HEK293 (cell line): ENCODE measurements at regions not wholly inside any gene's neighbourhood (a gene's known extent, or its start where the extent isn't known, plus 50 kb on each side); places are given as distances from the start of the nearest gene placed in this dataset.

Source experiments
- MEIS1 ChIP-seq: sonication (generic); formaldehyde crosslinking; IDR thresholded peaks from 2 replicates; pipeline ENCODE4 v1.8.1; 2022; ENCODE audit warnings: missing genetic modification reagents, mild to moderate bottlenecking, borderline replicate concordance
- ZNF10 ChIP-seq: fragments of 450-650 bp; formaldehyde crosslinking; IDR thresholded peaks from 2 replicates; pipeline ENCODE4 v1.5.1; 2017; ENCODE audit warnings: missing biosample characterization, missing genetic modification characterization
- ZNF302 ChIP-seq: fragments of 450-650 bp; formaldehyde crosslinking; IDR thresholded peaks from 2 replicates; pipeline ENCODE4 v1.5.1; 2016; ENCODE audit warnings: missing biosample characterization, missing genetic modification characterization, low read depth
- ZNF473 ChIP-seq: fragments of 450-650 bp; formaldehyde crosslinking; IDR thresholded peaks from 2 replicates; pipeline ENCODE4 v1.5.1; 2017; ENCODE audit warnings: missing biosample characterization, missing genetic modification characterization
- ZNF548 ChIP-seq: fragments of 450-650 bp; formaldehyde crosslinking; IDR thresholded peaks from 2 replicates; pipeline ENCODE4 v1.5.1; 2016; ENCODE audit warnings: missing biosample characterization, missing genetic modification characterization
- ZNF654 ChIP-seq: fragments of 450-650 bp; formaldehyde crosslinking; IDR thresholded peaks from 2 replicates; pipeline ENCODE4 v1.5.1; 2016; ENCODE audit warnings: low read depth, missing biosample characterization, missing genetic modification characterization
- ZNF658 ChIP-seq: fragments of 450-650 bp; formaldehyde crosslinking; IDR thresholded peaks from 2 replicates; pipeline ENCODE4; 2016; ENCODE audit warnings: missing biosample characterization, missing genetic modification characterization
- TF ChIP-seq, protein P1 (sequence below): fragments of 450-650 bp; formaldehyde crosslinking; IDR thresholded peaks from 2 replicates; pipeline ENCODE4 v1.5.1; 2016; ENCODE audit warnings: missing biosample characterization, missing genetic modification characterization
- TF ChIP-seq, protein P2 (sequence below): fragments of 450-650 bp; formaldehyde crosslinking; IDR thresholded peaks from 2 replicates; pipeline ENCODE4 v1.5.1; 2016; ENCODE audit warnings: missing biosample characterization, missing genetic modification characterization
- TF ChIP-seq, protein P3 (sequence below): fragments of 450-650 bp; formaldehyde crosslinking; IDR thresholded peaks from 2 replicates; pipeline ENCODE4 v1.5.1; 2016; ENCODE audit warnings: missing biosample characterization, missing genetic modification characterization
- TF ChIP-seq, protein P4 (sequence below): IDR thresholded peaks from 2 replicates; pipeline ENCODE4 v1.6.1; 2011; ENCODE audit warnings: mild to moderate bottlenecking, low read depth, low read length, borderline replicate concordance
- TF ChIP-seq, protein P5 (sequence below): fragments of 450-650 bp; formaldehyde crosslinking; IDR thresholded peaks from 2 replicates; pipeline ENCODE4 v1.5.1; 2016; ENCODE audit warnings: missing biosample characterization, missing genetic modification characterization, low read depth
- TF ChIP-seq, protein P6 (sequence below): sonication (generic); formaldehyde crosslinking; IDR thresholded peaks from 2 replicates; pipeline ENCODE4 v1.8.1; 2022; ENCODE audit warnings: mild to moderate bottlenecking, moderate library complexity, missing genetic modification reagents

DNA sequence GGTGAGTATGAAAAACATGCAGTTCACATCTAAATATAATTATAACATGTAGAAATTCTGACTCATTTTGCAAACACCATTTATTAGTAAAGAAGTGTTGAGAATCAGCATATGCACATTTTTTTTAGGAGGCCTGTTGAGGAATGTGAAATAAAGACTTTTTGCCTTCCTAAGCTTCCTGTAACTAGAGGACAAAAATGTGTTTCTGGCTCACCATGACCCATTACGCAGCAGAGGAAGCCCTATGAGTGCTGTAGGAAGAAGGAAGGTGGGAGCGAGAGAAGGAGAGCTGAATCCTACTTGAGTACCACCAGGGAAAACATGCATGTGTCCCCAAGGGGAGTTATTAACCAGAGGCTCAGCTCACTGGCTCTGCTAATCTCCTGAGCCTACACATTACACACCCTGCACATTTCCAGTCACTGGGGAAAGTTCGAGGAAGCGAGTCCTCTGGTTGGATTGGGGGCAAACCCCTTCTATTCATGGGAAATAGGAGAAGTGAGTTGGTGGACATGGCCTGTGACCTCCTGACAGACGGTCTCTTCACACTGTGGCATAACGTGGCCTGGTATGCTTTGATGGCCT lies 540.5 kb upstream of the JAG1 start:
- no peak for TF ChIP-seq ZNF548
- TF ChIP-seq, protein P1, sequence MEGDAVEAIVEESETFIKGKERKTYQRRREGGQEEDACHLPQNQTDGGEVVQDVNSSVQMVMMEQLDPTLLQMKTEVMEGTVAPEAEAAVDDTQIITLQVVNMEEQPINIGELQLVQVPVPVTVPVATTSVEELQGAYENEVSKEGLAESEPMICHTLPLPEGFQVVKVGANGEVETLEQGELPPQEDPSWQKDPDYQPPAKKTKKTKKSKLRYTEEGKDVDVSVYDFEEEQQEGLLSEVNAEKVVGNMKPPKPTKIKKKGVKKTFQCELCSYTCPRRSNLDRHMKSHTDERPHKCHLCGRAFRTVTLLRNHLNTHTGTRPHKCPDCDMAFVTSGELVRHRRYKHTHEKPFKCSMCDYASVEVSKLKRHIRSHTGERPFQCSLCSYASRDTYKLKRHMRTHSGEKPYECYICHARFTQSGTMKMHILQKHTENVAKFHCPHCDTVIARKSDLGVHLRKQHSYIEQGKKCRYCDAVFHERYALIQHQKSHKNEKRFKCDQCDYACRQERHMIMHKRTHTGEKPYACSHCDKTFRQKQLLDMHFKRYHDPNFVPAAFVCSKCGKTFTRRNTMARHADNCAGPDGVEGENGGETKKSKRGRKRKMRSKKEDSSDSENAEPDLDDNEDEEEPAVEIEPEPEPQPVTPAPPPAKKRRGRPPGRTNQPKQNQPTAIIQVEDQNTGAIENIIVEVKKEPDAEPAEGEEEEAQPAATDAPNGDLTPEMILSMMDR: no peak
- TF ChIP-seq, protein P2, sequence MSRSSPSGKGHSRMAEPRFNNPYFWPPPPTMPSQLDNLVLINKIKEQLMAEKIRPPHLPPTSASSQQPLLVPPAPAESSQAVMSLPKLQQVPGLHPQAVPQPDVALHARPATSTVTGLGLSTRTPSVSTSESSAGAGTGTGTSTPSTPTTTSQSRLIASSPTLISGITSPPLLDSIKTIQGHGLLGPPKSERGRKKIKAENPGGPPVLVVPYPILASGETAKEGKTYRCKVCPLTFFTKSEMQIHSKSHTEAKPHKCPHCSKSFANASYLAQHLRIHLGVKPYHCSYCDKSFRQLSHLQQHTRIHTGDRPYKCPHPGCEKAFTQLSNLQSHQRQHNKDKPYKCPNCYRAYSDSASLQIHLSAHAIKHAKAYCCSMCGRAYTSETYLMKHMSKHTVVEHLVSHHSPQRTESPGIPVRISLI (tag by site-specific recombination): no peak
- TF ChIP-seq ZNF302 (tag by site-specific recombination): no peak
- TF ChIP-seq MEIS1: no peak
- TF ChIP-seq ZNF10: no peak
- TF ChIP-seq, protein P3, sequence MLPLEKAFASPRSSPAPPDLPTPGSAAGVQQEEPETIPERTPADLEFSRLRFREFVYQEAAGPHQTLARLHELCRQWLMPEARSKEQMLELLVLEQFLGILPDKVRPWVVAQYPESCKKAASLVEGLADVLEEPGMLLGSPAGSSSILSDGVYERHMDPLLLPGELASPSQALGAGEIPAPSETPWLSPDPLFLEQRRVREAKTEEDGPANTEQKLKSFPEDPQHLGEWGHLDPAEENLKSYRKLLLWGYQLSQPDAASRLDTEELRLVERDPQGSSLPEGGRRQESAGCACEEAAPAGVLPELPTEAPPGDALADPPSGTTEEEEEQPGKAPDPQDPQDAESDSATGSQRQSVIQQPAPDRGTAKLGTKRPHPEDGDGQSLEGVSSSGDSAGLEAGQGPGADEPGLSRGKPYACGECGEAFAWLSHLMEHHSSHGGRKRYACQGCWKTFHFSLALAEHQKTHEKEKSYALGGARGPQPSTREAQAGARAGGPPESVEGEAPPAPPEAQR (tag by site-specific recombination): no peak
- TF ChIP-seq, protein P4, sequence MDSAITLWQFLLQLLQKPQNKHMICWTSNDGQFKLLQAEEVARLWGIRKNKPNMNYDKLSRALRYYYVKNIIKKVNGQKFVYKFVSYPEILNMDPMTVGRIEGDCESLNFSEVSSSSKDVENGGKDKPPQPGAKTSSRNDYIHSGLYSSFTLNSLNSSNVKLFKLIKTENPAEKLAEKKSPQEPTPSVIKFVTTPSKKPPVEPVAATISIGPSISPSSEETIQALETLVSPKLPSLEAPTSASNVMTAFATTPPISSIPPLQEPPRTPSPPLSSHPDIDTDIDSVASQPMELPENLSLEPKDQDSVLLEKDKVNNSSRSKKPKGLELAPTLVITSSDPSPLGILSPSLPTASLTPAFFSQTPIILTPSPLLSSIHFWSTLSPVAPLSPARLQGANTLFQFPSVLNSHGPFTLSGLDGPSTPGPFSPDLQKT: no peak
- TF ChIP-seq ZNF658 (tag by site-specific recombination): no peak
- TF ChIP-seq, protein P5, sequence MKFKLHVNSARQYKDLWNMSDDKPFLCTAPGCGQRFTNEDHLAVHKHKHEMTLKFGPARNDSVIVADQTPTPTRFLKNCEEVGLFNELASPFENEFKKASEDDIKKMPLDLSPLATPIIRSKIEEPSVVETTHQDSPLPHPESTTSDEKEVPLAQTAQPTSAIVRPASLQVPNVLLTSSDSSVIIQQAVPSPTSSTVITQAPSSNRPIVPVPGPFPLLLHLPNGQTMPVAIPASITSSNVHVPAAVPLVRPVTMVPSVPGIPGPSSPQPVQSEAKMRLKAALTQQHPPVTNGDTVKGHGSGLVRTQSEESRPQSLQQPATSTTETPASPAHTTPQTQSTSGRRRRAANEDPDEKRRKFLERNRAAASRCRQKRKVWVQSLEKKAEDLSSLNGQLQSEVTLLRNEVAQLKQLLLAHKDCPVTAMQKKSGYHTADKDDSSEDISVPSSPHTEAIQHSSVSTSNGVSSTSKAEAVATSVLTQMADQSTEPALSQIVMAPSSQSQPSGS (tag by site-specific recombination): no peak
- no peak for TF ChIP-seq ZNF654 (tag by site-specific recombination)
- TF ChIP-seq ZNF473: no peak
- TF ChIP-seq, protein P6, sequence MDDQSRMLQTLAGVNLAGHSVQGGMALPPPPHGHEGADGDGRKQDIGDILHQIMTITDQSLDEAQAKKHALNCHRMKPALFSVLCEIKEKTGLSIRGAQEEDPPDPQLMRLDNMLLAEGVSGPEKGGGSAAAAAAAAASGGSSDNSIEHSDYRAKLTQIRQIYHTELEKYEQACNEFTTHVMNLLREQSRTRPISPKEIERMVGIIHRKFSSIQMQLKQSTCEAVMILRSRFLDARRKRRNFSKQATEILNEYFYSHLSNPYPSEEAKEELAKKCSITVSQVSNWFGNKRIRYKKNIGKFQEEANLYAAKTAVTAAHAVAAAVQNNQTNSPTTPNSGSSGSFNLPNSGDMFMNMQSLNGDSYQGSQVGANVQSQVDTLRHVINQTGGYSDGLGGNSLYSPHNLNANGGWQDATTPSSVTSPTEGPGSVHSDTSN (CRISPR knock-in tag): no peak
